NCI-H146 (cell line): ENCODE measurements at regions not wholly inside any gene's neighbourhood (a gene's known extent, or its start where the extent isn't known, plus 50 kb on each side); places are given as distances from the start of the nearest gene placed in this dataset.
"Not testable (repeated sequence)": the region's sequence is repeated elsewhere in the genome, so short reads cannot be mapped to it uniquely, and the experiment has no call there.

Experiments
- DNase-seq: peaks from one replicate; lab custom pipeline; 2025; lab: John Stamatoyannopoulos, UW

DNA sequence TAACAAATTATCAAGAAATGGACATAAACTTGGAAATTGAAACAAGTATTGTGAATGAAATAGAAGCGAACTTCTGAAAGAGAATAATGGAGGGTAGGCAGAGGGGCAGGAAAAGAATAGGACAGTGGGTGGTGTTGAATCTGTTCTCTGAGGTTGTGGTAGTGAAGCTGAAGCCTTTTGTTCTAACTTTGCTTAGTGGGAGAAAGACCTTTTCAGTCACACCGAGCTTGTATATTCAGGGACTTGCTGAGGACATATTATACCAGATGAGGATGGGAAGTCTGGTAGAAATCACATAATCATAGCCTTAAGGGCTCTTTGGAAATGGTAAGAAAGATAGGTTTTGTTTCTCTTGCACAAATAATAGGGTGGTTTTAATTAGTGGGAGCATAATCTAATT lies 115.4 kb upstream of the NDST4 start:
- DNase-seq = no peak

DNA sequence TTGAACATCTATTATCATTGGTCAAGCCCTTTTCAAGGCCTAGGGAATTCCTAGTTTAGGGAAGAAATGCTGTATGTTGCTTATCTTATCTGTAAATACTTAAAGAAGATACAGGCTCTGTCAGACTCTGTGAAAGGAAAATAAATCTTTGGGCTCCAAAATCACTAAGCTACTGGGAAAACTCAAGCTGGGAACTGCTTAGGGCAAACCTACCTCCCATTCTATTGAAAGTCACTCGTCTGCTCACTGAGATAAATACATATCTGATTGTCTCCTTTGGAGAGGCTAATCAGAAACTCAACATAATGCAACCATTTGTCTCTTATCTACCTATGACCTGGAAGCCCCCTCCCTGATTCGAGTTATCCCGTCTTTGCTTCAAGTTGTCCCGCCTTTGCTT lies 108.6 kb upstream of the NDST4 start:
- no peak for DNase-seq

DNA sequence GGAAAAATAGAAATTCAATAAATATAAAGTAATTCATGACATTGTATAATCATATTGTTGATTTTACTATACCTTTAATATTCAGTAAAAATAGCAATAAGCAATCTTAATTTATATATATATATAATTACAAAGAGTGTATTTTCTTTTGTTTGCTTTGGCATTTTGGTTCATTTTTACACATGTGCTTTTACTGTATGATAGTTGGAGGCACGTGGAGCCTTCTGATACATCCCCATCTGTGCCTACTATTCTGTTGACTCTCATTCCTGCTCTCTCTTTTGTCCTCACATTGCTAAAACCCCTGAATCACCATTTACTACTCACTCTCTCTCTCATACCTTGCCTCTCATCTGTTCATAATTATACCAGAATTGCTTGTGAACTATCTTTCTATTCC lies 106.4 kb upstream of the NDST4 start:
- DNase-seq = no peak

DNA sequence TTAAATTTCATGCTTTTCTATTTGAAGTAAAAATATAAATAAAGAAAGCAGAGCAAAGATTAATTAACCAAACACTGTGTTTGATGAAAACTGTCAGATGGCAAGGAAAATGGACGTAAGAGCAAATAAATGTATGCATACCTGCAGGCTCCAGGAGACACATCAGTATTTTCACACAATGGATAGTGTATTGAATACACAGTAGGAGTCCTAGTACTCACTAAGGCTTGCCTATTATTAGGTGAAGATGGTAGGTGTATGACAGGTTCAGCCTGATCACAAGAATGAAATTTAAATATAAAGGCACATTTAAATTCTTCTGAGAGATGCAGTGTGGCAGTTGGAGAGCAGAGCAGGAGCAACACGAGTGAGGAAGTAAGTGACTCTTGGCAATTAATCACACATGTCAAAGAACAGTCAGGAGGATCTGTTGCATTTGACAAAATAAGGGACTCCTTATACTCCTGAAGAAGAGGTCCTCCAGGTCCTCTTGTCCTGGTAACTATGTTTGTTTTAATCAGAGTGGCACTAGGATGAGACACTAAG lies 106.0 kb upstream of the NDST4 start:
- DNase-seq = peak; percentile 35

DNA sequence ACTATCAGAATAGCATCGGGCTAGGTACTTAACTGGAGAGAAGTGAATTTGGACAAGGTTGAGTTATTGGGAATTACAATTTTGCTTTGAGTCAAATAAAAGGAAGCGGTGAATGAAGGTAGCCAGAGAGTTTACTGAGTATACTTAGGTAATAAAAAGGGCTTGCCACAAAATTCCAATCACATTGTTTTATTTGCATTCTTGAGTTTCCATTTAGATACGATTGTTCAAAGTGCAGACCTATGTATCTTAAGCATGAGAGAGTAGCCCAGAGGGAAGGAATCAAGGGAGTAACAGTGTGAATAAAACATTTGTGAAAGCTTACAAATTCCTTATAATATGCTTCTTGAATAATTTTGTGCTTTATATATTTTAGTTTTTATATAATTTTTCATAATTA lies 102.5 kb upstream of the NDST4 start:
- DNase-seq = no peak

DNA sequence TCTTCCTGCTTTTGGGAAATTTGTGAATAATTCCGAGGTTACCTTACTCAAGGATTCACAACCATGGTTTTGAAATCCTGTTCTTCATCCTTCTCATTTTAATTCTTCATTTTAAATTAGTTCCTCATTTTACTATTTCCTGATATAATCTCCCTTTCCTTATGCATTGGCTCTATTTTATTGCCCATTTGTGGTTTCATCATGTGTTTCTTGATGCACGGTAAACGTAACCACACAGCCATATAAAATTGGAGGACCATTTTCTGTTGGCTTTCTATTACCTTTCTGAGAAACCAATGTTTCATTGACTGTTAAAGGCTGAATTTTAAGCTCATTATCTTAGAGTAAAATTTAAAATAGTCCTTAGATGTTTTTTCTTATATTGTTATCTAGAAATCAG lies 100.3 kb upstream of the NDST4 start:
- DNase-seq = no peak

DNA sequence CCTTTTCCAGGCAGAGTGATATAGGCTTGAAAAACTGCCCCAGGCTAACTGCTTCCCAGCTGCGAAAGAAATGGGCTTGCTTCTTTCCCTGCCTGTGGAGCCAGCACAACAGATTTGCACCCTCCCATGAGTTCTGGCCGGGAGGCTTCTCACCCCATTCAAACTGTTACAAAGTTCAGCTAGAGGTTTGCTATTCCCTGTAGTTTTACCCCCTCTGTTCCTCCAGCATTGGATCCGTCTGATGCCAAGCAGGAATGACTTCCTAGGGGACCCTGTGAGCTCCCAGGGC lies 87.6 kb upstream of the NDST4 start:
- DNase-seq = no peak

DNA sequence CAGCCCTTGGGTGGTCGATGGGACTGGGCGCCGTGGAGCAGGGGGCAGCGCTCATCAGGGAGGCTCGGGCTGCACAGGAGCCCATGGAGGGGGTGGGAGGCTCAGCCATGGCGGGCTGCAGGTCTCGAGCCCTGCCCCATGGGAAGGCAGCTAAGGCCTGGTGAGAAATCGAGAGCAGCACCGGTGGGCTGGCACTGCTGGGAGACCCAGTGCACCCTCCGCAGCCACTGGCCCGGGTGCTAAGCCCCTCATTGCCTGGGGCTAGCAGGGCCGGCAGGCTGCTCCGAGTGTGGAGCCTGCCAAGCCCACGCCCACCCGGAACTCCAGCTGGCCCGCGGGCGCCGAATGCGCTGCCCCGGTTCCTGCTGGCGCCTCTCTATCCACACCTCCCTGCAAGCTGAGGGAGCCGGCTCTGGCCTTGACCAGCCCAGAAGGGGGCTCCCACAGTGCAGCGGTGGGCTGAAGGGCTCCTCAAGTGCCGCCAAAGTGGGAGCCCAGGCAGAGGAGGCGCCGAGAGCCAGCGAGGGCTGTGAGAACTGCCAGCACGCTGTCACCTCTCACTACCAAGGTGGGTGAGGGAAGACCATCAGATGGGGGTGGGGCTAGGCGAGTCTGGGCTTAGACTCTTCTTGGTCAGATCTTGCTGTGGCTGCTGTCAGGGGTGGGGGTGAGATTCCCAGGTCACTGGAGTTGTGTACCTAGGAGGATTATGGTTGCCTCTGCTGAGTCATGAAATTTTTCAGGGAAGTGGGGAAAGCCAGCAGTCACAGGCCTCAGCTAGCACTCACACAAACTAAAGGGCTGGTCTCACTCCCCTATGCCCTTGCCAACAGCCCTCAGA lies 87.0 kb upstream of the NDST4 start:
- not testable (repeated sequence) for DNase-seq

DNA sequence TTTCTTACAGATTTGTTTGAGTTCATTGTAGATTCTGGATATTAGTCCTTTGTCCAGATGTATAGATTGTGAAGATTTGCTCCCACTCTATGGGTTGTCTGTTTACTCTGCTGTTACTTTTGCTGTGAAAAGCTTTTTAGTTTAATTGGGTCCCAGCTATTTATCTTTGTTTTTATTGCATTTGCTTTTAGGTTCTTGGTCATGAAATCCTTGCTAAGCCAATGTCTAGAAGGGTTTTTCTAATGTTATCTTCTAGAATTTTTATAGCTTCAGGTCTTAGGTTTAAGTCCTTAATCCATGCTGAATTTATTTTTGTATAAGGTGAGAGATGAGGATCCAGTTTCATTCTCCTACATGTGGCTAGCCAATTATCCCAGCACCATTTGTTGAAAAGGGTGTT lies 81.2 kb upstream of the NDST4 start:
- DNase-seq = not testable (repeated sequence)

DNA sequence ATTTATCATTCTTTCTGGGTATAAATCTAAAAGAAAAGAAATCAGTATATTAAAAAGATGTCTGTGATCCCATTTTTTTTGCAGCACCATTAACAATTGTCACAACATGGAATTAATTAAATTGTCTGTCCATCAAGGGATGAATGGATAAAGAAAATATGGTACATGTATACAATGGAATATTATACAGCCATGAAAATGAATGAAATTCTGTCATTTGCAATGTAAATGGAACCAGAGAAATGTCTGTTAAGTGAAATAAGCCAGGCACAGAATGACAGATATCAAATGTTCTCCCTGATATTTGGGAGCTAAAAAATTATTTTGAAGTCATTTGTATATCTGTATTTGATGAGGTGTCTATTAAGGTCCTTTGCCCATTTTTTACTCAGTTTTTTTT lies 77.1 kb upstream of the NDST4 start:
- no peak for DNase-seq

DNA sequence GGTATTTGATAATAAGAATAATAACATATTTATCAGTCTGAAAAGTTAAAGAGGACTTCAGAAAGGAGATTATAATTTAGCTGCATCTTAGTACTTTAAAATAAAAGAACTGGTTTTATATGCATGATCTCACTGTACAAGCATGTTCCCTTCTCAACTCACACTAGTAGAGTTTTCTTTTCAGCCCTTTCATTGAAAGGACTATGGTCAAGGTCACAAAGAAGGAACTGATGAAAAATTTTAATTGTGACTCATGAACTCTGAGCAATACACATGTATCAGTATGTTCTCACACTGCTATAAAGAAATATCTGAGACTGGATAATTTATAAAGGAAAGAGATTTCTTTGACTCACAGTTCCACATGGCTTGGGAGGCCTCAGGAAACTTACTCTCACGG lies 73.7 kb upstream of the NDST4 start:
- DNase-seq = no peak

DNA sequence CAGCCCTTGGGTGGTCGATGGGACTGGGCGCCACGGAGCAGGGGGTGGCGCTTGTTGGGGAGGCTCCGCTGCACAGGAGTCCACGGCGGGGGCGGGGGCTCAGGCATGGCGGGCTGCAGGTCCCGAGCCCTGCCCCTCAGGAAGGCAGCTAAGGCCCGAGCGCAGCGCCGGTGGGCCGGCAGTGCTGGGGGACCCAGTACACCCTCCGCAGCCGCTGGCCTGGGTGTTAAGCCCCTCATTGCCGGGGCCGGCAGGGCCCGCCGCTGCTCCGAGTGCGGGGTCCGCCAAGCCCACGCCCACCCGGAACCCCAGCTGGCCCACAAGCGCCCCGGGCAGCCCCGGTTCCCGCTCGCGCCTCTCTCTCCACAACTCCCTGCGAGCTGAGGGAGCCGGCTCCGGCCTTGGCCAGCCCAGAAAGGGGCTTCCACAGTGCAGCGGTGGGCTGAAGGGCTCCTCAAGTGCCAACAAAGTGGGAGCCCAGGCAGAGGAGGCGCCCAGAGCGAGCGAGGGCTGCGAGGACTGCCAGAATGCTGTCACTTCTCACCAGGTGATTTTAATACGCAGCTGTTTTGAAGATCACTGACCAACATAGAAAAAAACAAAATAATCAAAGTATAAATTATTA lies 66.1 kb upstream of the NDST4 start:
- not testable (repeated sequence) for DNase-seq

DNA sequence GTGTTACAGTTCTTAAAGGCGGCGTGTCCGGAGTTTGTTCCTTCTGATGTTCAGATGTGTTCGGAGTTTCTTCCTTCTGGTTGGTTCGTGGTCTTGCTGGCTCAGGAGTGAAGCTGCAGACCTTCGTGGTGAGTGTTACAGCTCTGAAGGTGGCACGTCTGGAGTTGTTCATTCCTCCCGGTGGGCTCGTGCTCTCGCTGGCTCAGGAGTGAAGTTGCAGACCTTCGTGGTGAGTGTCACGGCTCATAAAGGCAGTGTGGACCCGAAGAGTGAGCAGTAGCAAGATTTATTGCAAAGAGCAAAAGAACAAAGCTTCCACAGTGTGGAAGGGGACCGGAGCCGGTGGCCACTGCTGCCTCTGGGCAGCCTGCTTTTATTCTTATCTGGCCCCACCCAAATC lies 65.3 kb upstream of the NDST4 start:
- DNase-seq = not testable (repeated sequence)

DNA sequence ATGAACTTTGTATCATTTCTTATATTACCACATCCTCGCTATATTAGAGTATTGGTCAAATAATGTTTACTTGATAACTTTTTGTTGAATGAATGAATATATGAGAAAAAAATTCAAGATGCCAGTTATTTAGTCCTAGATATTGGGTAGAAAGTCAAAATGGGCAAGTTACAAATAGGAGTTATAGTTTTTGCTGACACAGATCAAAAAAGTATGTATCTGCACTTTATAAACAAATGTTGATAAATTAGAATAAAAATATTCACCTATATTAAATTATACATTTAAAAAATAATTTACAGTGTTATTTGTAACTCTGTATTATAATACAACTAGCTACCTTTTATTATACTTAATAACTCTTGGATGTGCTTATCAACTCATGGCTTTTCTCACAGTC lies 57.8 kb upstream of the NDST4 start:
- DNase-seq = no peak

DNA sequence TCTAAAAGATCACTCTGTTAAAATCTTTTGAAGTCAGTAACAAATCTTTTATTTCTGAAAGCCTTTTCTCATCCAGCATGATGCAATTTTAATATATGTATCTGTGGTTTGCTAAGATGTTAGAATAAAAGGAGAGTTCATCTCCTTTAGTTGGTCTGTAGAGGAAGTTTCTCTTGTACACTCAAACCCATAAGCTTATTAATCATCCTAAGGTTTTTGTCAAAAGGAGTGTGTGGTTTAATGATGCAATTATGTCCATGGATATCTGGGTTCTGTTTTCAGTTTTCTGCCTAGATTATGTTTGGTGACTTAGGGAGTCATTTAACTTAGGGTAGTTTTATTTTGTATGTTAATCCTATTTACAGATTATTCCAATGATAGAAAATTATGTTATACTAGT lies 52.1 kb upstream of the NDST4 start:
- DNase-seq = no peak
